ENCODE measurements at regions not wholly inside any gene's neighbourhood (a gene's known extent, or its start where the extent isn't known, plus 50 kb on each side); places are given as distances from the start of the nearest gene placed in this dataset.
"Not testable (repeated sequence)": the region's sequence is repeated elsewhere in the genome, so short reads cannot be mapped to it uniquely, and the experiment has no call there.

- no peak for TF ChIP-seq REST (IDR thresholded peaks at IDR 0.05; ENCODE audit: unreplicated experiment)
- TF ChIP-seq ZNF331 (CRISPR knock-in tag; IDR thresholded peaks at IDR 0.05; ENCODE audit: low read depth), result no peak
- TF ChIP-seq CREB1 (CRISPR knock-in tag; IDR thresholded peaks at IDR 0.05; ENCODE audit: low read depth), result no peak
- no peak for TF ChIP-seq NANOG (IDR thresholded peaks at IDR 0.05; ENCODE audit: borderline replicate concordance)
- TF ChIP-seq STAT1 (IDR thresholded peaks at IDR 0.05; ENCODE audit: unreplicated experiment), result no peak
- TF ChIP-seq ETS1 (IDR thresholded peaks at IDR 0.05), result no peak
- no peak for TF ChIP-seq EZH2phosphoT487 (IDR thresholded peaks at IDR 0.05; ENCODE audit: unreplicated experiment)
- TF ChIP-seq JUNB (IDR thresholded peaks at IDR 0.05; ENCODE audit: unreplicated experiment), result no peak
- TF ChIP-seq EZH2 (IDR thresholded peaks at IDR 0.05; ENCODE audit: low read depth, unreplicated experiment), result no peak
Measured at GRCh38 chr14:105632010-105632409, 105.6 kb downstream of the TMEM121 start (continued).

- peaks cover 84% of the 10 kb centered on the region for H3K9me3 Mint-ChIP-seq
- not testable (repeated sequence) for H3K9me2 ChIP-seq (ENCODE audit: insufficient read depth); H3K4me1 Mint-ChIP-seq
Measured at GRCh38 chr14:105633596-105633995, 107.2 kb downstream of the TMEM121 start.

GRCh38 chr14:105635560-105635959 lies 109.2 kb downstream of the TMEM121 start:
- H3K4me3 Mint-ChIP-seq, result no peak overlapping the region
- H2AFZ ChIP-seq, result no peak overlapping the region
- H3K9me2 ChIP-seq (ENCODE audit: insufficient read depth), result no peaks in the 10 kb centered on the region
- no peaks in the 10 kb centered on the region for H3K79me2 ChIP-seq (replicated peaks; ENCODE audit: insufficient read depth)
- H3K27ac Mint-ChIP-seq, result no peak overlapping the region
- no peak overlapping the region for H3K27ac ChIP-seq (ENCODE audit: low read depth)
- H3K9me3 Mint-ChIP-seq, result peaks cover 67% of the 10 kb centered on the region
- DNase-seq (ENCODE audit: low spot score) (no peak), ATAC-seq (no peak)
- peaks cover 24% of the 10 kb centered on the region for H3K36me3 Mint-ChIP-seq (ENCODE audit: low read depth)
- H3K27me3 ChIP-seq (ENCODE audit: insufficient read depth), result no peaks in the 10 kb centered on the region
- H3K36me3 ChIP-seq (ENCODE audit: insufficient read depth), result no peaks in the 10 kb centered on the region
- H4K20me1 ChIP-seq (replicated peaks; ENCODE audit: insufficient read depth), result no peaks in the 10 kb centered on the region
- H3K4me1 ChIP-seq (ENCODE audit: insufficient read depth), result no peaks in the 10 kb centered on the region
- TF ChIP-seq ZNF331 (CRISPR knock-in tag; IDR thresholded peaks at IDR 0.05; ENCODE audit: low read depth), result no peak
- no peaks in the 10 kb centered on the region for H3F3A ChIP-seq (replicated peaks; ENCODE audit: low read depth)
- no peak overlapping the region for H3K4me3 ChIP-seq
- H3K4me1 Mint-ChIP-seq, result no peaks in the 10 kb centered on the region
- peaks cover 7% of the 10 kb centered on the region for H3K27me3 Mint-ChIP-seq (ENCODE audit: insufficient read depth, low read depth, poor library complexity)
- H3K4me2 ChIP-seq, result no peak overlapping the region

More at GRCh38 chr14:105633596-105633995, 107.2 kb downstream of the TMEM121 start:
- H2AFZ ChIP-seq; H3K4me3 ChIP-seq; H3K4me3 Mint-ChIP-seq; H3K27ac Mint-ChIP-seq; H3K27me3 ChIP-seq (ENCODE audit: insufficient read depth); H3K36me3 ChIP-seq (ENCODE audit: insufficient read depth); H3K4me1 ChIP-seq (ENCODE audit: insufficient read depth); H3K4me2 ChIP-seq; DNase-seq (ENCODE audit: low spot score); H3K79me2 ChIP-seq (replicated peaks; ENCODE audit: insufficient read depth); ATAC-seq; H3K27ac ChIP-seq (ENCODE audit: low read depth); H3F3A ChIP-seq (replicated peaks; ENCODE audit: low read depth); H4K20me1 ChIP-seq (replicated peaks; ENCODE audit: insufficient read depth): not testable (repeated sequence)
- Mint-ChIP-seq H3K36me3 (ENCODE audit: low read depth) (peaks cover 26% of the 10 kb centered on the region), H3K27me3 (ENCODE audit: insufficient read depth, low read depth, poor library complexity) (peaks cover 10% of the 10 kb centered on the region)

GRCh38 chr14:105636021-105636420 lies 109.6 kb downstream of the TMEM121 start:
- H3K27ac ChIP-seq (ENCODE audit: low read depth); H3K4me3 ChIP-seq; H2AFZ ChIP-seq; H3K27me3 Mint-ChIP-seq (ENCODE audit: insufficient read depth, low read depth, poor library complexity); H3K27me3 ChIP-seq (ENCODE audit: insufficient read depth); H3K4me2 ChIP-seq; H4K20me1 ChIP-seq (replicated peaks; ENCODE audit: insufficient read depth); H3K79me2 ChIP-seq (replicated peaks; ENCODE audit: insufficient read depth); H3K4me1 ChIP-seq (ENCODE audit: insufficient read depth); H3K4me1 Mint-ChIP-seq; DNase-seq (ENCODE audit: low spot score); H3K27ac Mint-ChIP-seq; H3F3A ChIP-seq (replicated peaks; ENCODE audit: low read depth); H3K4me3 Mint-ChIP-seq; H3K36me3 ChIP-seq (ENCODE audit: insufficient read depth); ATAC-seq; H3K9me2 ChIP-seq (ENCODE audit: insufficient read depth): not testable (repeated sequence)
- peaks cover 22% of the 10 kb centered on the region for H3K36me3 Mint-ChIP-seq (ENCODE audit: low read depth)
- H3K9me3 Mint-ChIP-seq, result peaks cover 67% of the 10 kb centered on the region
